Activated CD8-positive, alpha-beta memory T cell treated with anti-CD3 and anti-CD28 coated beads, Interleukin-2, amount 50 U/mL, for 24 hours (primary cell): ENCODE measurements at regions not wholly inside any gene's neighbourhood (a gene's known extent, or its start where the extent isn't known, plus 50 kb on each side); places are given as distances from the start of the nearest gene placed in this dataset.

Experiments
- DNase-seq: peaks from one replicate; pipeline ENCODE4 v3.0.0-alpha.2; 2020; ENCODE audit errors: extremely low read depth

GRCh38 chr7:22911889-22912288 is 89.2 kb upstream of the TOMM7 start:
- DNase-seq: no peak

GRCh38 chr7:22909917-22910316 is 87.3 kb upstream of the TOMM7 start:
- DNase-seq: no peak

DNA sequence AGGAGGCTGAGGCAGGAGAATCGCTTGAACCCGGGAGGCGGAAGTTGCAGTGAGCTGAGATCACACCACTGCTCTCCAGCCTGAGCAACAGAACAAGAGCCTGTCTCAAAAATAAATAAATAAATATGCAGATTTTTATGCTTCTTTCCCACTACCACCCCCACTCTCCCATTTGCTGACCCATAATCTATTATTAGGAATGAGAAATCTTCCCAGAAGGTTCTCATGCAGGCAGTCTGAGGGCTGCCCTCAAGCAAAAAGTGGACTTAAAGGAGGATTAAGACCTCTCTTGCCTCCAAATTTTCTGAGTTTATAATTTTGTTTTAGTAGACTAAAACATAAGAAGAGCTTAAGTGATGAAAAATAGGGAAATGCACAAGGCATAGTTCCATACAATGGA is 85.2 kb upstream of the TOMM7 start:
- DNase-seq: no peak

- DNase-seq: no peak
These were observed 78.1 kb upstream of the TOMM7 start for GRCh38 chr7:22900784-22901183.

DNA sequence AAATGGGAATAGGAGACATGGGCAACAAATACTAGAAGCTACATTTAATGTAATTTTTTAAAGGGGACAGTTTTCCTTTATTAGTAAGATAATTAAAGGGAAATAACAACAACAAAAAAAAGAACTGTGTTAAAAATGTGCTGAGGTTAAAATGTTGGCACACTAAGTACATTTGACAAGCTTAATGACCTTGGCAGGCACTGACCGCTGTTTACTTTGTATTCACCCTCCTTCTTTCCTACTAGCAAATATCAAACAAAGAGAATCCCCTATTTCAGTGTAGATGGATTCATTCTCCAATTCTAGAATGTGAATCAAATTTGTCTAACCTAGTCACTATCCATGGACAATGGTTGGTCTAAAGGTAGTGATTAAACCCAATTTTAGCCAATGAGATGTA is 77.5 kb upstream of the TOMM7 start:
- DNase-seq: no peak

DNA sequence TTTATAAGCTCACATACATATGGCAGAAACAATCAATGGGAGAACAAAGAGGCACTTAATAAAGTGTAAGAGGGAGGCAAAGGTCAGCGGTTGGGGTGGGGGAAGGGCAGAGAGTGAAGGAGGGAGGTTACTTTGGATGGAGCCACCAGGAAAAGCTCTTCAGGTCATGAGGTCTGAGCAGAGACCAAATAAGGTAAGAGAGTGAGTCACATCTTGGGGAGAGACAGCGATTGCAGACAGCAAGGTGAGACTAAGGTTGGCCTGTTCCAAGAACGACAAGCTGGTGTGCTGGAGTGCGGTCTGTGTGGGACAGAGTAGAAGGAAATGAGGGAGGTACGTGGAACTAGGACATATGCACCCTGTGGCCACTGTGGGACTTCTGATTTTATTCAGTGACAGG is 74.3 kb upstream of the TOMM7 start:
- no peak for DNase-seq

- DNase-seq: no peak
These were observed 73.1 kb upstream of the TOMM7 start for GRCh38 chr7:22895828-22896165.

GRCh38 chr7:22895140-22895827 is 72.6 kb upstream of the TOMM7 start:
- no peak for DNase-seq

DNA sequence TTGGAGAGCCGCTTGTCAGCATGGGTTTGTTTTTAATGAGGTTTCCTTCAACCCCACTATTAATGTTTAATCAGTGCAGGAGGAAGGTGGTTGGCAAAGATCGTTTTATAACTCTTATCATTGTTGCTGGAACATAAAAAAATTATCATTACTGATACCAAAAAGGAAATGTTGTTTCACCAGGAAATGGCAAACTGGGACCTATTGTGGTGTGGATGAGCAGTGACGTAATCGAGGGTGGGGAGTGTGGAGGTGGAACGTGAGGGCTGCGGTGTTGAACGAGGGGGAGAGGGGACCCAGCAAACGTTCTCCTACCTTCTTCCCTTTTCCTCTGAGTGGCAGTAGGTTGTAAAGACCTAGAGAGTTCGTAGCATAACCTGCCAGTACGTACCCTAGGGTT is 71.9 kb upstream of the TOMM7 start:
- DNase-seq: no peak

GRCh38 chr7:22890773-22891172 is 68.1 kb upstream of the TOMM7 start:
- DNase-seq: no peak

DNA sequence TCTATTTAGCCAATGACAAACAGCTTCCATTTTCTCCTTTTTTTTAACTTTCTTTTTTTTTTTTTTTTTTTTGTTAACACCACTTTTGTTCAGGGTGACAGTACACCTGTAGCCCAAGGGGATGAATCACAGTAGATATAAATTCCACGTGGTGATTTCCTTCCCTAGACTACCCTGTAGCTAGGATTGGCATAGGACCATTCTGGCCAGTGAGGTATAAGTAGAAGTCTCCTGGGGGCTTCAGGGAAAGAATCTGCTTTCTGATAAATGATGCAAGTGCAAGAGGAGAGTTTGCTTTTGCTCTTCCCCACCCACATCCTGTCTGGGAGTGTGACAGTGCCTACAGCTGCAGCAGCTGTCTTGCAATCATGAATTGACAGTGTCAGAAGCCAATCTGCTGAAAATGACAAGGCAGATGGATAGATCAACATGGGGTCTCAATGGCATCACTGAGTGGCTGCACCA is 63.2 kb upstream of the TOMM7 start:
- DNase-seq: peak; percentile 23

- no peak for DNase-seq
These were observed 62.5 kb upstream of the TOMM7 start for GRCh38 chr7:22884911-22885788.

DNA sequence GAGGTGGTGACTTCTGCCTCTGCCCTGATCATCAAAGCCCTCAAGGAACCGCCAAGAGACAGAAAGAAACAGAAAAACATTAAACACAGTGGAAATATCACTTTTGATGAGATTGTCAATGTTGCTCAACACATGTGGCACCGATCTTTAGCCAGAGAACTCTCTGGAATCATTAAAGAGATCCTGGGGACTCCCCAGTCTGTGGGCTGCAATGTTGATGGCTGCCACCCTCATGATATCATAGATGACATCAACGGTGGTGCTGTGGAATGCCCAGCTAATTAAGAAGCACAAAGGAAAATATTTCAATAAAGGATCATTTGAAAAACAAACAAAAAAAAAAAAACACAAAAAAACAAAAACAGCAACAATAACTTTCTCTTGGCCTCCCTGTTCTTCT is 59.5 kb upstream of the TOMM7 start:
- no peak for DNase-seq

- no peak for DNase-seq
These were observed 57.2 kb upstream of the TOMM7 start for GRCh38 chr7:22879709-22880306.

DNA sequence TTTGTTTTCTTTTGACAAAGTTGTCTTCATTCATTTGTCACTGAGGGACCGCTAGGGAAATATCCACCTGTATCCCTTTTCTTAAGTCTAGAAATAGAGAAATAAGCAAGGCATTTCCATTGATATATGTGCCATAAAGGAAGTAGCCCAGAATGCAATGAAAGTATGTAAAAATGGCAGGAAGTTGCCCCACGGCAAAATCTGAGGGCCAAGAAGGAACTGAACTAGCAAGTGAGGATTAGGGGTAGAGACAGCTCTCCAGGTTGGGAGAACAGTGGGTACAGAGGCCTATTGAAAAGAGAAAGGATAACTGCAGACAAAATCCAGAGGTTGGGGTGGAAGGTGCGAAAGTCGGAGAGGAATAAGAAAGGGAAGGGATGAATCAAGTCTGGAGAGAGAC is 56.6 kb upstream of the TOMM7 start:
- no peak for DNase-seq

DNA sequence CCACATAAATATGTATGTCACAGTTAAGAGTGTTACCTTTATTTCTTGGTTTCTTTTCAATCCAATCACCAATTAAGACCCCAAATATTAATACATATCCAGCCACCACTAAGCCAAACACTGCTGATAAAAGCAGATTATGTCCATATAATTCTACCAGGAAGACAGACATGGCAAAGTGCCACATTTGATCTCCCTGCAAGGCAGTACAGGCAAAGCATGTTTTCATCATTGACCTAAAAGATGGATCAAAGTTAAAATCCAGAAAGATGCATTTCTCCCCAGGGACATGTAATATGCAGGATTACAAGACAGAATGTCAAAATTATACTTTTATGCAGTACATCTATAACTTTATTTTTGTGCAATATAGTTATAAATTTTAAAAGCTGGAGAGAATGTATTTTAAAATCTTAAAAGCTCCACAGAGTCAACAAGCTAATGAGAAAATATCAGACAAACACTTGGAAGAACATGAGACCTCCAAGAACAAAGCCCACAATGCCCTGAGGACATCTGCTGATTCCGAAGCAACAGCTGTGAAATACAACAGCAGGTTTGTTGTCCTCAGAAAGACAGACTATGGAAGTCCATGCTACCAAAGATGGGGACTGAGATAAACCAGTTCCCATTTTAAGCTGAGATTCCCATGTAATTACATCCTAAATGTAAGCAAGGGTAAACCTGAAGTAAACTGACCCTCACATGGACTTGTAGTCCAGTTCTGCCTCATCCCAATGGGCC is 54.5 kb upstream of the TOMM7 start:
- DNase-seq: no peak

GRCh38 chr7:22875470-22875869 is 52.8 kb upstream of the TOMM7 start:
- DNase-seq: no peak

- no peak for DNase-seq
These were observed 52.3 kb upstream of the TOMM7 start for GRCh38 chr7:22874904-22875303.
